ENCODE measurements at regions not wholly inside any gene's neighbourhood (a gene's known extent, or its start where the extent isn't known, plus 50 kb on each side); places are given as distances from the start of the nearest gene placed in this dataset.

- H3K4me1 ChIP-seq (ENCODE audit: control insufficient read depth, insufficient read depth, low read length), result no peaks in the 10 kb centered on the region
- no peaks in the 10 kb centered on the region for H3K36me3 ChIP-seq (ENCODE audit: insufficient read depth, low read length)
- no peak overlapping the region for H3K9ac ChIP-seq (ENCODE audit: low read depth, low read length)
- no peaks in the 10 kb centered on the region for H3K27me3 ChIP-seq (ENCODE audit: control insufficient read depth, insufficient read depth, low read length)
- no peak overlapping the region for H3K4me3 ChIP-seq (ENCODE audit: low read length)
- no peak overlapping the region for H3K4me2 ChIP-seq (ENCODE audit: low read length)
- H3K9me3 ChIP-seq (replicated peaks; ENCODE audit: low read length), result peaks cover 6% of the 10 kb centered on the region
These were observed 54.9 kb downstream of the MAGEB17 start for GRCh38 chrX:16222151-16222550.

- H3K4me1 ChIP-seq (ENCODE audit: control insufficient read depth, insufficient read depth, low read length), result no peaks in the 10 kb centered on the region
- H3K27me3 ChIP-seq (ENCODE audit: control insufficient read depth, insufficient read depth, low read length), result no peaks in the 10 kb centered on the region
- H3K9me3 ChIP-seq (replicated peaks; ENCODE audit: low read length), result peaks cover 6% of the 10 kb centered on the region
- H3K4me2 ChIP-seq (ENCODE audit: low read length), result no peak overlapping the region
- H3K36me3 ChIP-seq (ENCODE audit: insufficient read depth, low read length), result no peaks in the 10 kb centered on the region
- no peak overlapping the region for H3K9ac ChIP-seq (ENCODE audit: low read depth, low read length)
- no peak overlapping the region for H3K4me3 ChIP-seq (ENCODE audit: low read length)
These were observed 56.1 kb downstream of the MAGEB17 start for GRCh38 chrX:16223385-16223784.

- H3K9me3 ChIP-seq (replicated peaks; ENCODE audit: low read length), result no peaks in the 10 kb centered on the region
- H3K9ac ChIP-seq (ENCODE audit: low read depth, low read length), result no peak overlapping the region
- H3K36me3 ChIP-seq (ENCODE audit: insufficient read depth, low read length), result no peaks in the 10 kb centered on the region
- H3K27me3 ChIP-seq (ENCODE audit: control insufficient read depth, insufficient read depth, low read length), result no peaks in the 10 kb centered on the region
- H3K4me2 ChIP-seq (ENCODE audit: low read length), result no peak overlapping the region
- H3K4me1 ChIP-seq (ENCODE audit: control insufficient read depth, insufficient read depth, low read length), result peaks cover 3% of the 10 kb centered on the region
- H3K4me3 ChIP-seq (ENCODE audit: low read length), result no peak overlapping the region
These were observed 71.9 kb downstream of the MAGEB17 start for GRCh38 chrX:16239211-16239610.

GRCh38 chrX:16240231-16240905, 73.1 kb downstream of the MAGEB17 start:
- Histone ChIP-seq H3K4me3 (ENCODE audit: low read length) (no peak overlapping the region), H3K4me1 (ENCODE audit: control insufficient read depth, insufficient read depth, low read length) (peaks cover 3% of the 10 kb centered on the region), H3K9me3 (replicated peaks; ENCODE audit: low read length) (no peaks in the 10 kb centered on the region), H3K36me3 (ENCODE audit: insufficient read depth, low read length) (no peaks in the 10 kb centered on the region), H3K27me3 (ENCODE audit: control insufficient read depth, insufficient read depth, low read length) (no peaks in the 10 kb centered on the region), H3K9ac (ENCODE audit: low read depth, low read length) (no peak overlapping the region), H3K4me2 (ENCODE audit: low read length) (no peak overlapping the region)

- no peak overlapping the region for H3K9ac ChIP-seq (ENCODE audit: low read depth, low read length)
- no peak overlapping the region for H3K4me3 ChIP-seq (ENCODE audit: low read length)
- H3K36me3 ChIP-seq (ENCODE audit: insufficient read depth, low read length), result no peaks in the 10 kb centered on the region
- no peak overlapping the region for H3K4me2 ChIP-seq (ENCODE audit: low read length)
- H3K9me3 ChIP-seq (replicated peaks; ENCODE audit: low read length), result no peaks in the 10 kb centered on the region
- H3K27me3 ChIP-seq (ENCODE audit: control insufficient read depth, insufficient read depth, low read length), result no peaks in the 10 kb centered on the region
- peaks cover 3% of the 10 kb centered on the region for H3K4me1 ChIP-seq (ENCODE audit: control insufficient read depth, insufficient read depth, low read length)
These were observed 73.7 kb downstream of the MAGEB17 start for GRCh38 chrX:16240968-16241367.

GRCh38 chrX:16250296-16250695, 83.0 kb downstream of the MAGEB17 start:
- H3K4me1 ChIP-seq (ENCODE audit: control insufficient read depth, insufficient read depth, low read length), result no peaks in the 10 kb centered on the region
- H3K36me3 ChIP-seq (ENCODE audit: insufficient read depth, low read length), result no peaks in the 10 kb centered on the region
- no peaks in the 10 kb centered on the region for H3K9me3 ChIP-seq (replicated peaks; ENCODE audit: low read length)
- no peak overlapping the region for H3K4me3 ChIP-seq (ENCODE audit: low read length)
- H3K27me3 ChIP-seq (ENCODE audit: control insufficient read depth, insufficient read depth, low read length), result peaks cover 17% of the 10 kb centered on the region
- no peak overlapping the region for H3K4me2 ChIP-seq (ENCODE audit: low read length)
- no peak overlapping the region for H3K9ac ChIP-seq (ENCODE audit: low read depth, low read length)

GRCh38 chrX:16251782-16252181, 84.5 kb downstream of the MAGEB17 start:
- Histone ChIP-seq H3K9me3 (replicated peaks; ENCODE audit: low read length) (no peaks in the 10 kb centered on the region), H3K9ac (ENCODE audit: low read depth, low read length) (no peak overlapping the region), H3K4me2 (ENCODE audit: low read length) (no peak overlapping the region), H3K4me3 (ENCODE audit: low read length) (no peak overlapping the region), H3K27me3 (ENCODE audit: control insufficient read depth, insufficient read depth, low read length) (peaks cover 17% of the 10 kb centered on the region), H3K36me3 (ENCODE audit: insufficient read depth, low read length) (no peaks in the 10 kb centered on the region), H3K4me1 (ENCODE audit: control insufficient read depth, insufficient read depth, low read length) (no peaks in the 10 kb centered on the region)

GRCh38 chrX:16258882-16259281, 91.6 kb downstream of the MAGEB17 start:
- Histone ChIP-seq H3K36me3 (ENCODE audit: insufficient read depth, low read length) (no peaks in the 10 kb centered on the region), H3K27me3 (ENCODE audit: control insufficient read depth, insufficient read depth, low read length) (no peaks in the 10 kb centered on the region), H3K9ac (ENCODE audit: low read depth, low read length) (no peak overlapping the region), H3K4me3 (ENCODE audit: low read length) (no peak overlapping the region), H3K9me3 (replicated peaks; ENCODE audit: low read length) (no peaks in the 10 kb centered on the region), H3K4me2 (ENCODE audit: low read length) (no peak overlapping the region), H3K4me1 (ENCODE audit: control insufficient read depth, insufficient read depth, low read length) (no peaks in the 10 kb centered on the region)

GRCh38 chrX:16267431-16267830, 100.2 kb downstream of the MAGEB17 start:
- no peak overlapping the region for H3K9ac ChIP-seq (ENCODE audit: low read depth, low read length)
- no peaks in the 10 kb centered on the region for H3K9me3 ChIP-seq (replicated peaks; ENCODE audit: low read length)
- H3K4me2 ChIP-seq (ENCODE audit: low read length), result no peak overlapping the region
- H3K4me1 ChIP-seq (ENCODE audit: control insufficient read depth, insufficient read depth, low read length), result no peaks in the 10 kb centered on the region
- no peak overlapping the region for H3K4me3 ChIP-seq (ENCODE audit: low read length)
- H3K36me3 ChIP-seq (ENCODE audit: insufficient read depth, low read length), result no peaks in the 10 kb centered on the region
- H3K27me3 ChIP-seq (ENCODE audit: control insufficient read depth, insufficient read depth, low read length), result peaks cover 7% of the 10 kb centered on the region

- no peak overlapping the region for H3K4me2 ChIP-seq (ENCODE audit: low read length)
- no peaks in the 10 kb centered on the region for H3K36me3 ChIP-seq (ENCODE audit: insufficient read depth, low read length)
- H3K4me3 ChIP-seq (ENCODE audit: low read length), result no peak overlapping the region
- no peak overlapping the region for H3K9ac ChIP-seq (ENCODE audit: low read depth, low read length)
- no peaks in the 10 kb centered on the region for H3K4me1 ChIP-seq (ENCODE audit: control insufficient read depth, insufficient read depth, low read length)
- peaks cover 7% of the 10 kb centered on the region for H3K27me3 ChIP-seq (ENCODE audit: control insufficient read depth, insufficient read depth, low read length)
- H3K9me3 ChIP-seq (replicated peaks; ENCODE audit: low read length), result no peaks in the 10 kb centered on the region
These were observed 100.9 kb downstream of the MAGEB17 start for GRCh38 chrX:16268206-16268605.

- Histone ChIP-seq H3K27me3 (ENCODE audit: control insufficient read depth, insufficient read depth, low read length) (no peaks in the 10 kb centered on the region), H3K9me3 (replicated peaks; ENCODE audit: low read length) (no peaks in the 10 kb centered on the region), H3K36me3 (ENCODE audit: insufficient read depth, low read length) (no peaks in the 10 kb centered on the region), H3K9ac (ENCODE audit: low read depth, low read length) (no peak overlapping the region), H3K4me2 (ENCODE audit: low read length) (no peak overlapping the region), H3K4me1 (ENCODE audit: control insufficient read depth, insufficient read depth, low read length) (no peaks in the 10 kb centered on the region), H3K4me3 (ENCODE audit: low read length) (no peak overlapping the region)
These were observed 111.6 kb downstream of the MAGEB17 start for GRCh38 chrX:16278927-16279326.

- H3K9me3 ChIP-seq (replicated peaks; ENCODE audit: low read length), result no peaks in the 10 kb centered on the region
- H3K27me3 ChIP-seq (ENCODE audit: control insufficient read depth, insufficient read depth, low read length), result no peaks in the 10 kb centered on the region
- no peak overlapping the region for H3K9ac ChIP-seq (ENCODE audit: low read depth, low read length)
- no peak overlapping the region for H3K4me2 ChIP-seq (ENCODE audit: low read length)
- no peak overlapping the region for H3K4me3 ChIP-seq (ENCODE audit: low read length)
- no peaks in the 10 kb centered on the region for H3K4me1 ChIP-seq (ENCODE audit: control insufficient read depth, insufficient read depth, low read length)
- no peaks in the 10 kb centered on the region for H3K36me3 ChIP-seq (ENCODE audit: insufficient read depth, low read length)
These were observed 114.9 kb downstream of the MAGEB17 start for GRCh38 chrX:16282209-16282608.

Data from skeletal muscle satellite cell (primary cell).